GM18519 (cell line): ENCODE measurements at regions not wholly inside any gene's neighbourhood (a gene's known extent, or its start where the extent isn't known, plus 50 kb on each side); places are given as distances from the start of the nearest gene placed in this dataset.
A peak's percentile ranks its signal among the peaks of the same experiment; 100 is the strongest.

Experiments
- ATAC-seq: cut with Tn5 transposase; IDR thresholded peaks from one replicate; pipeline ENCODE4 v1.9.1; 2021; ENCODE audit warnings: mild to moderate bottlenecking, moderate library complexity; ENCODE audit not compliant: unreplicated experiment, low FRiP score

DNA sequence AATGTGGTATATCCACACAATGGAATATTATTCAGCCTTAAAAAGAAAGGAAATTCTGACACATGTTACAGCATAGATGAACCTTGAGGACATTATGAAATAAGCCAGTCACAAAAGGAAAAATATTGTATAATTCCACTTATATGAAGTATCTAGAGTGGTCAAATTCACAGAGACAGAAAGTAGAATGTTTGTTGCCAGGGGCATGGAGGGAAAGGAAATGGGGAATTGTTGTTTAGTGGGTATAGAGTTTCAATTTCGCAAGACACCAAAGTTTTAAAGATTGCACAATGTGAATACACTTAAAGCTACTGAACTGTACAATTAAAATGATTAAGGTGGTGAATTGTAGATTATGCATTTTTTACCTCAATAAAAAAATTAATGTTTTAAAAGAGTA lies 92.9 kb downstream of the TXNL1 start:
- ATAC-seq = no peak

DNA sequence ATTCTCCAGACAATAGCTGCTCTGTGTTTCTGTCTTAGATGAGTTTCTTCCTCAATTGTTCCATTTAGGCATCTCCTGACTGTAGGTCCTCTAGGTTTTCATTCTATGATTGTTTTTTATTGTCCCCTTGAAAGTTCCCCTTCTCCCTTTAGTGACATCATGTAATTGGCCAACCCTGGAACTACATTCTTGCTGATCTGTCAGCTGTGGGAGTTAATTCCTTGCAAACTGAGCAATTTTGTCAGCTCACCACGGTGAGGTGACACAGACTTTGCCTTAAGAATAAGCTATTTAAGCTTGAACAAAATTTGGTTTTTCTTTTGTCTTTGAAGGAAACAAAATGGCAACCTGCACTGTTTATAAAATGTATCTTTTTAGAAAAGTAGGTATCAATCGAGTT lies 95.9 kb downstream of the TXNL1 start:
- ATAC-seq = no peak

DNA sequence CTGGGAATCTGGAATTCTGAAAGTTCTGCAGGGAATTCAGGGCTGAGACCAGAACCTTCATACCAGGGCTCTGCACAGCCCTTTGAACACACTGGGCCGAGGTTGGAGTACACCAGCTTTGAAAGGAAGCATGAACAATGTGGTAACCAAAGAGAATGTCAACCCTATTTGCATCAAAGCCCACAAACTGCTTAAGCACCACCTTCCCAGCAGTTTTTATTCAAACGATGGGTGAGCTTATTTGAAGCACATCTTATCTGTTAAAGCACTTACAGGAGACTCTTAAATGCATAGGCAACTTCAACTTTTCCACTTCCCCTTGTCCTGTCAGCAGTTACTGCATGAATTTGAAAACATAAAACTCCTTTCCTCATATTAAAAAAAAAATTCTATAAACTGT lies 96.6 kb downstream of the TXNL1 start:
- ATAC-seq = no peak

DNA sequence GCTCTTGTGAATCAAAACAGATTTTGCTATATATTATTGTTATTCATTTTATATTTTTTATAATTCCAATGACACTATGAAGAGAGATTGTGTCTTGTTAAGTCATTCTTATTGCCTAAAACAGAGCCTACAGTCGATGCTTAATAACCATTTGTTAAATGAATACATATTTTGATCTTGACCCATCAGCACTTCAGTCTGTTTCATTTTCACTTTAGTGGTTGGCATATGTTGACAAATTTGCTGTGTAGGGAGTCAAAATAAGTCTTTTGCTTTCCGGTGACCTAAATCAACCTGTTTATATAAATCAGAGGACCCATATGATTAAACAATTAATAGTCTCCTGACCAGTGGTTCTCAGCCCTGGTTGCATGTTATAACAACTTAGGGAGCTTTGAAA lies 97.1 kb downstream of the TXNL1 start:
- ATAC-seq = no peak

DNA sequence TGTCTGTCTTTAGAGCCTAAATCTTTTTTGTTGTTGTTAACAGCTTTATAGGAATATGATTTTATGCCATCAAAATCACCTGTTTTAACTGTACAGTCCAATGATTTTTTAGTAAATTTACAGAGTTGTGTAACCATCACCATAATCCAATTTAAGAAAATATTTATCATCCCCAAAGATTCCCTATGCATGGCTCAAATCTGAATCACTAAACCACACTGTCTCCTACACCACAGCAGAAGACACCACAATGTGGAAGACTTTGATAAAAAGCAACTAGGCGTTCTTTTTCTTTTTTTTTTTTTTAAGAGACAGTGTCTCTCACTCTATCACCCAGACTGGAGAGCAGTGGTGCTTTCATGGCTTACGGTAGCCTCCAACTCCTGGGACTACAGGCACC lies 99.6 kb downstream of the TXNL1 start:
- no peak for ATAC-seq

DNA sequence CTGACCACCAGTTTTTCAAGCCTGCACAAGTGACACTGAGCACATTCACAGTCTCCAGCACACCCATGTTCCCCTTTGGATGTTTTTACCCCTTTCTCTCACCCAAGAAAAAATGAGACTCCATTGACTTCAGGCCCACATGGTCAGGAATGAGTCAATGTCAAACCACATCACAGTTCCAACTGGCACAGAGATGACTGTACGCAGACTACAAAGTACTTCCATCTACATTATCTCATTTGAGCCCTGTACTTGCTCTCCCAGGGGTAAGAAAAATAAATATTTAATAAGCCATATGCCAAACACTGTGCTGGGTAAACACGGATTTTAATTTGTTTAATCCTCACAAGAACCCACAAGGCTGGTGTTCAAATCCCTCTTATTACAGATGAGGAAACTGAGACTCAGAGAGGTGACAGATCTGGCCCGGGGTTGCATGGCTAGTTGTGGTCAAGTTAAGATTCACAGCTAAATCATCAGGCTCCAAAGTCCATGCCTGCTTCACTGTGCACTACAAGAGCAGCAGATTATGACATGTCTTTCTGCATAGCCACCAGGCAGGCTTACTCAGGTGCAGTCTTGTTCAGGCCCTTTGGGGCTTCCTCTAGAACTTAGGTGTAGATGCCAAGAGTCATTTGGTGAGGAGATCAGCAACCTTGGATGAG lies 106.1 kb downstream of the TXNL1 start:
- ATAC-seq = peak; percentile 98

DNA sequence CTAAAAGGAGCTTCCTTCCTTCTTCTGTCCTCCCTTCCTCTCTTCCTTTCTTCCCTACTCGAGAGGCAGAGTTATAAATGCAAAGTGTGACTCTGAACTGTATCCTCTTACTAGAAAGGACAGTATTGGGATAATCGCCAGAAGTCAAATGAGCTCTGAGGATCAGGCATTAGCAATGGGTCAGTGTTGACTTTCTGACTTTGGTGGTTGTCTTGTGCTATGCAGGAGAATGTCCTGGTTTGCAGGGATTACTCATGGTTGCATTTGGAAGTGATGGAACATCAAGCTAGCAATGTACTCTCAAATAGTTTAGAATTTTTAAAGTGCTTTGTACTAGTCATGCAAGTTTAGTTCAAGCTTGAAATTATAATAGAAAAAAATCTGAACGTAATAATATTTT lies 115.6 kb downstream of the TXNL1 start:
- ATAC-seq = no peak

DNA sequence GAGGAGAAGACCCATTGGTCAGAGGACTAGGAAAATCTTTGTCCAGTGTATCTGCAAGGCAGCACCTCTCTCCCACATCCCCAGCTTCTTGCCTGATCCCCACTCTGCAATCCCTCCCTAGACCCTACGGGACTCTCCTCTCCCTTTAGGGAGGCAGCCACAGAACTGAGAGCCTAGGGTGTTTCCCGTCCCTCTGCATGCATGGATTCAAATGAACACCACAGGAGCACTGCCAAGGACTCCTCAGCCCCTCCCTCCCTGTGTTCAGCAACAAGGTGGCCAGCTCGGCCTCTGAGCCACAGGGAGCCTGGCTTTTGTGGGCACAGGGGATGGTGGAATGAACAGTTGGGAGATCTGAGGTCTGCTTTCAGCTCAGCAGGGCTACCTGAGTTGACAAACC lies 117.1 kb downstream of the TXNL1 start:
- ATAC-seq = no peak

DNA sequence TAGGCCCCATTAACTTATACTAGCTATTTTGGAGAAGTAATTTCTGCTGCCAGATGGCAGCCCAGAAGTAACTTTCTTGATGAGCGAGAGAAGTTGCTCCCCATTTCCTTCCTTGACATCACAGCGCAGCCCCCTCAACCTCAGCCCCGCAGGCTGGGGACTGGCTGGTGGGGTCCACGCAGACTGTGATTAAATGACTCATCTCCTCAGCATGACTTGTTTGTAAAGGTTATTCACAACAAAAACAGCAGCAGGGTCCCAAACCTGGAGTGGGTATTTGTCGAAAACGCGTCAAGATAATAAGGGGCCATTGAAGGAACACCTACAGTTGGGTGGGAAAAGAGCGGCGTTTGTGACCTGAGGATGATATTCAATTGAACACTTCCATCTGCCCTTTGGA lies 120.6 kb downstream of the TXNL1 start:
- ATAC-seq = no peak

DNA sequence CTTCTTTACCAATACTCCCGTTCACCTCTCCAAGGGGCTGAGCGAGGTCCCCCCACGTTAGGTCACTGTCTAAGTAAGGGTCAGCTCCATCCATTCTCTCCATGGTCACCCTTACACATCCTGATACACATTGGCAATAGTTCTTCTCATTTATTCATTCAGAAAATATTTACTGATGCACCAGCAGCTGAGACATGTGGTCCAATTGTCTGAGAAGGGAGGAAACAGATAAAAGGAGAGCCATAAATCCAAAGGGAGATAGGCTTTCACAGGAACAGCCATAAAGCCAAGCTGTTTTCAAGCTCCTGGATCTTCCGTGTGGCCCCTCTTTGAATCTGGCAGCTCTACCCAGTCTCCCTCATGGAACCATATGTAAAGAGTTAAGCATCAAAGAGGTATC lies 121.2 kb downstream of the TXNL1 start:
- ATAC-seq = no peak

DNA sequence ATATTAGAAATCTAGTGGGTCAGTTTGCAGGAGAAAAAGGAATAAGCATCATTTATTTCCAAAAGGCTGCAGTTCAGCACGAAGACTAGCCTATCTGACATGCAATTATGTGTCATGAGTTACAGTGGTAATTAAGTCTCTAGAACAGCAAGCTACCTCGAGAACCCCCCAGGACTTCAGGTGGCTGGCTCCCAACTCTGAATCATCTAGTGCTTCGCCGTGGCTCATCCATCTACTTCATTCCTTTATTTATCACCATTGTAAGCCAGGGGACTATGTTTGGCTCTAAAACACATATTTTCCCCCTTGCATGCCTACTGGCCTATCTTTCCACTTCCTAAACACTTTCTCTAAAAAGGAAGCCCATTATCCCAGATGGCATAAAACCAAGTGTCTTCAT lies 121.6 kb downstream of the TXNL1 start:
- ATAC-seq = no peak

DNA sequence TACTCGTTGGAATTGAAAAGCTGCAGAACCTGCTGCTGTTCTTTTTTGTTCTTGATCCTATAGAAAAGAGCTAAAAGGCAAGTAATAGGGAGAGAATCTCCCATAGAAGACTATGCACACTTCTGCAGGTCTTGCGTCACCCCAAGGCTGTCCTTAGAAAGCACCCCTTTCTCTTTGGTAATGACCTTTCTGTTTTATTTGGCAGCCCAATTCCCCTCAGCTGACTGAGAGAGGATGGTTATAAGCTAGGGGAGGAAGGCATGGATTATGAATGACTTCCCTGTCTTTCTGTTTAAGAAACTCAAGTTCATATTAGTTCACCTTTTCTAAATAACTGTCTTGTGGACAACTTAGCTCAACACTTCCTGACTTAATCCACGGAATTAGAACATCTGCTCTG lies 122.9 kb downstream of the TXNL1 start:
- no peak for ATAC-seq

DNA sequence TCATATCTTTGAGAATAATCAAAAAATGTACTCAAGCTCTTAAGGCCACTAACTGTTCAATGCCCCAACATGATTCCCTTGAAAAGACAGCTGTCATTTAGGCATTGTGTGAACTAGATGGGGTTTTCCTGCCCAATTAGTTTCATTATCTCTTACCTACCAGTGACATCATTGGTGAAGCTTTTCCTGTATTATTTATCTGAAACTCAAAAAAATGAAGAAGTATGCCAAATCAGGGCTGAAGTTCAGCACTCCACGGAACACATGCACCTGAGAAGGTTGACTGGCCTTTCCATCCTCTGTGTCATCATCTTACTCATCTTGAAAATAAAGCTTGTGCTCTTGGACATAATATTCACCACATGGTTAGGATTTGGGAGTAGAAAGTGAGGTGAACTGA lies 126.4 kb downstream of the TXNL1 start:
- ATAC-seq = no peak

DNA sequence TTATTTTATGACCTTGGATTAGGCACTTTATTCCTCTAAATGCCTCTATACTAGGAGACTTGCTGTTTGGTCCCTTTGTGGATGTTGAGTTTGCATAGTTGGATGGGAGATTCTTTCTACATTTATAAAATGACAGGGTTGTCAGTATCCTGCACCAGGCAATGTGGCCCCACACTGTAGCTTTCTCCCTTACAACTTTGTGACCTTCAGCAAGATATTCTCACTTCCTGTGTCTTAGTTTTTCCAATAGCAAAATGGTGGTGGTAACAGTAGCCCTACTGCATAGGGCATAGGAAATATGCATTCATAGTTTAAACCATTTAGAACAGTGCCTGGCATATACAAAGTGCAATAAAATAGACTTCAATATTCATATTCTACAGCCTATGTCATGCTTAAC lies 128.3 kb downstream of the TXNL1 start:
- no peak for ATAC-seq

DNA sequence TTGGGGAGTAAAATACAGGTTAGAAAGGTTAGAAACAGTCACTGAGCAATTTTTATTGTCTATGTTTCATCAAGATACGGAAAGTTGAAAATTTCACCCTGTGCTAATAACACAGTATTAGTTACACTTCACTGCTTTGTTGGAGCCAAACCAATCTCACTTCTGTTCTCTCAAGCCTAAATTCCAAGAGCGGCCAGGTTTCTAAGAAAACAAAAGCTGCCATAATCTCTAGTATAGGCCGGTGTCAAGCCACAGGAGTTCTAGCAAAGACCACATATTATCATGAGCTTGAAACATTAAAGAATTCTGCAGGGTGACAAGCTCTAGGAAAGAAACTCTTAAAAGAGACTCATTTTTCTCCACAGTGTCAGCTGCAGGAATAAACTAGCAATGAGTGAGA lies 128.7 kb downstream of the TXNL1 start:
- no peak for ATAC-seq

DNA sequence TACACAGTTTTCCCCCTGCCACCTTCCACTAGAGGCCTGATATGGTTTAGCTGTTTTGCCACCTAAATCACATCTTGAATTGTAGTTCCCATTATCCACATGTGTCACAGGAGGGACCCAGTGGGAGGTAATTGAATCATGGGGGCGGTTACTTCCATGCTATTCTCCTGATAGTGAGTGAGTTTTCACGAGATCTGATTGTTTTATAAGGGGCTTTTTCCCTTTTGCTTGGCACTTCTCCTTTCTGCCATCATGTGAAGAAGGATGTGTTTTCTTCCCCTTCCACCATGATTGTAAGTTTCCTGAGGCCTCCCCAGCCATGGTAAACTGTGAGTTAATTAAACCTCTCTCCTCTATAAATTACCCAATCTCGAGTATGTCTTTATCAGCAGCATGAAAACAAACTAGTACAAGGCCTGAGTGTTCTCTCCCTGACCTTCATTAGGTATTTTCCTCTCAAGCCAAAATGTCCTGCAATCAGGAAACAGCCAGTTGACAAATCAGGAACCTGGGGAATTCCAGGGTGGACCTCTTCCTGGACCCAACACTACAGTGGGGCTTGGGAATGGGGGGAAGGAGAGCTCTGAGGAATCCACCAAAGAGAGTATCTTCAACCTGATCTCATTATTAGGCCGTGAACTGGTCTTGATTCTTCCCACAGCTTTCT lies 129.9 kb downstream of the TXNL1 start:
- no peak for ATAC-seq

DNA sequence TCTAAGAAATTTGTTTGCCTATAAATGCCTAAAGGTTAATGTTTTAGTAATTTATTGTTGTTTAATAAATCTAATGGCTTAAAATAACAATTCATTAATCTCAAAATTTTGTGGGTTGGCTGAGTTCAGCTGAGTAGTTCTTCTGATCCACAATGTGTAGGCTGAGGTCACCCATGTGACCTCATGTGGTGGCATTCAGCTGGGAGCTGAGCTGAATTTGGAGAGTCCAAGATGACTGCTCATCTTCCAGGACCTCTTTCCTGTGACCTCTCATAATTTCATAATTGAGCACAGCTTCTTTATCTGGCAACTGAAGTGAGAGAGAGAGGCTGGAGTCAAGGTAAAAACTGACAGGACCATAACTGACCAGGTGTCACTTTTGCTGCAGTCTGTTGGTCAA lies 132.4 kb downstream of the TXNL1 start:
- ATAC-seq = no peak

DNA sequence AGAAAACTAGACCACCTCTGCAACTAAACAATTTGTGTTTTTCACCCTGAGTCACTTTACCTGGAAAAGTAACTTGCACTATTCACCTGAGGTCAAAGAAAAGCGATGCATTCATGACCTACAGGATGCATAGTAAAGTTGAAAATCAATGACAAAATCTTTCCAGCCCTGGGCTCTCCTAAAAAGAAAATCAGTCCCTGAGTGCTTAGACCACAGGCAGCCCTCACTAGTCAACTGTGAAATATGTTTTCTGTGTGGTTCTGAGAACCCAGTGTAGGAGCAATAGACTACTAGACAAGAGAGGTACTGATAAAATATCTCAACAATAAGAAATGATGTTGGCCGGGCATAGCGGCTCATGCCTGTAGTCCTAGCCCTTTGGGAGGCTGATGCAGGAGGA lies 133.1 kb downstream of the TXNL1 start:
- ATAC-seq = no peak

DNA sequence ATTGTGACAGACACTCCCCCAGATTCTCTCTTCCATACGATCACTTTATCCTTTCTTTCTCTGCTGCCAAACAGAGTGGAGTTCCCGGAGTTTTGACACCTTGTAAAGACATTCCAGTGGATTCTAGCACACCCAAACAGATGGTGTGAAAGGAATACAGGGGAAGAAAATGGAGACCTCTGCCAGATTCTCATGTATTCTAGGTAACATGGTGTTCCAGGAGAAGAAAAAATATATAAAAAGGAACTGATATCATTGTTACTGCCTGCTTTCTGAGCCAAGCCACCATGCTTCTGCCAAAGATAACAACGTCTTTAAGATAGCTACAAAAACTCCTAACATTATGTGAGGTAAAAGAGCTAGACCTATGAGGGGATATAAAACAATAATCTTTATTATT lies 136.5 kb downstream of the TXNL1 start:
- no peak for ATAC-seq

DNA sequence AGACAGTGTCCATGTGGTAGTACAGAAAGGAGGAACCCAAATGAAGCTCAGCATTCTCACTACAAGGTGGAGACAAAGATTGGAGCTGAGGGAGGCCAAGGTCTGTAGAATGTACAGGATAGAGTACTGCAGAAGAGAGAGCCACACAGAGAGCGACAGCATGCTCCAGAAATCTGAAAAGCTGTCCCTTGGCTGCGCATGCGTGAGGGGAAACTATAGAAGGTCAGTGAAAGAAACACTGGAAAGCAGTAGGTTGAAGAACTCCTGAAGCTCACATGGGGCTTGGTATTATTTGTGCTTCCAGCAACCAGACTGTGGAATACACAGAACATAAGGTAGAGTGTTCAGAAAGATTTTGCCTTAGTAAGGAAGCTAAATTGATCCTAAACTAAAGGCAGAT lies 142.5 kb downstream of the TXNL1 start:
- ATAC-seq = no peak

DNA sequence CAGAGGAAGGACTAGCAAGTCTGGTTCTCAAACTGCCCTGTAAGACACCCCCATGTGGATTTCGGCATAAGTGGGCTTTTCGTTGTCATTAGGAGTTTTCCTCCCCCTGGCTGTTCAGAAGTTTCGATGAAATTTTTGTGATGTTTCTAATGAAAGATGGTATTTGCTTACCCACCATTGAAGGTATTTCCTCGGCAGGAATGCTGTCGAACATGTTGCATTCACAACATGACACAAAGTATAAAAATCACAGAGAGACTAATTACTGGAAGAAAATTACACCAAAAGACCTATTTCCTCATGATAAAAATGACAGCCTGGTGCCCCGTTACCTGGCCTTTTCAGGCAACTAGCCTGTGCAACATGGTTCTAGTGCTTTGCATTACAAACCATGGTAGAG lies 144.9 kb downstream of the TXNL1 start:
- ATAC-seq = no peak

DNA sequence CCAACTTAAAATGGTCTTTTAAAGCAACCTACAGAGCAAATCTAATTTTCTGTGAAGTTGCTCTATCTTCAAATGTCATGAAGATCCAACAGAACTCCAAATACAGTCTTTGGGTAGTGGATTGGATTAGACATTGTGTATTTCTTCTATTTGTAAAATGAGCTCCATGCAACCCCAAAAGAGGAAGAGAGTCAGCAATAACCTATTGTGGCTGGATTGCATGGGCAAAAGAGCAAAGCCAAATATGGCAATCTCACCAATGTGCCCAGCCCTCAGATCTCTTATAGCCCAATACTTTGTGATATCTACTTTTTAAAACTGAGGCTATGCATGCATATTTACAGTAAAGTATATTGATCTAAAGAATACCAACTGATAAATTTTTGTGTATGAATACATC lies 146.3 kb downstream of the TXNL1 start:
- no peak for ATAC-seq

DNA sequence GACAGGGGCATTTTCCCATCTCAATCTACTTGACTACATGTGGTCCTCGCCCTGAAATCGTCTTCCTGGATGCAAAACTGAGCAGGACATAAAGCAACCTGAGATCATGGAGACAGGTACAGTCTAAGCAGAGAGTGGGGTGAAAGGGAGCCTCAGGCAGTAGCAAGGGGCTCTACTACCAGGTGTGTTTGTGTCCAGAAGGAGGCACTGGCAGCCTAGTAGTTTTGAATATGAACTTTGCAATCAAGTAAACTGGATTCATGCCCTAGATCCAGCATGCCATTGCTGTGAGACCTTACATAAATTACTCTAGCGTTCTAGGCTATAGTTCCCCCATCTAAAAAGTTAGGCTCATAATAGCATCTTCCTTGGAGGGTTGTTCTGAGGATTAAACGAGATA lies 147.4 kb downstream of the TXNL1 start:
- ATAC-seq = no peak
